ENCODE measurements at regions not wholly inside any gene's neighbourhood (a gene's known extent, or its start where the extent isn't known, plus 50 kb on each side); places are given as distances from the start of the nearest gene placed in this dataset.

DNA sequence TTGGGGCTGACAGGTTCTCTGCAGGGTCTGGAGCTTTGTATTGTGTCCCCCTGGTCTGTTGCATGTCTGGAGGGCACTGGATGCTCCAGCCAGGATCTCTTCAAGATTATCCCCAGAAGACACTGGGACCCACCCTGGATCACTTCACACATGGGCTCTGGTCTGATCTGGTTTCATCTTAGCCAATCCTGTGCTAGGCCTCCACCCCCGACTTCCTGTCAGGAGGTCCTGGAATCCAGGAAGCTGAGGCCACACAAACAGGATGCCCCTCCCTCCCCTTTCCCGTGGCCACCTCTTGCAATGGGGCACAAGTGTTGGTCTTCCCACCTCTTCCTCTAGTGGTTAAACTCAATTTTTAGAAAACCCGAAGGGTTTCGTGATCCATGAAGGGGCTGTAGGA lies 242.6 kb upstream of the MVB12B start:
- ChIA-PET CTCF (no interaction called here), POLR2A (ENCODE audit: unreplicated experiment) (no interaction called here)
- Histone ChIP-seq H3K79me2 (ENCODE audit: low read depth) (no peaks in the 10 kb centered on the region), H3K36me3 (ENCODE audit: low read depth) (no peaks in the 10 kb centered on the region), H3K4me1 (replicated peaks; ENCODE audit: insufficient read depth) (no peaks in the 10 kb centered on the region), H3K4me2 (no peak overlapping the region), H3K9me2 (ENCODE audit: insufficient read depth) (no peaks in the 10 kb centered on the region), H2AFZ (no peak overlapping the region), H3F3A (ENCODE audit: insufficient read depth, low read depth) (no peaks in the 10 kb centered on the region), H4K20me1 (ENCODE audit: insufficient read depth) (no peaks in the 10 kb centered on the region), H3K9me3 (ENCODE audit: insufficient read depth, low read depth) (no peaks in the 10 kb centered on the region), H3K4me3 (no peak overlapping the region), H3K27me3 (ENCODE audit: insufficient read depth, low read depth) (peaks cover 37% of the 10 kb centered on the region), H3K27ac (no peak overlapping the region)
- no peak for DNase-seq
- no TSS peak for BruUV-seq (replicated peaks)
- intact Hi-C loops (cut with micrococcal nuclease; ENCODE audit: unreplicated experiment) = no loop called here
- TF ChIP-seq, protein P1, sequence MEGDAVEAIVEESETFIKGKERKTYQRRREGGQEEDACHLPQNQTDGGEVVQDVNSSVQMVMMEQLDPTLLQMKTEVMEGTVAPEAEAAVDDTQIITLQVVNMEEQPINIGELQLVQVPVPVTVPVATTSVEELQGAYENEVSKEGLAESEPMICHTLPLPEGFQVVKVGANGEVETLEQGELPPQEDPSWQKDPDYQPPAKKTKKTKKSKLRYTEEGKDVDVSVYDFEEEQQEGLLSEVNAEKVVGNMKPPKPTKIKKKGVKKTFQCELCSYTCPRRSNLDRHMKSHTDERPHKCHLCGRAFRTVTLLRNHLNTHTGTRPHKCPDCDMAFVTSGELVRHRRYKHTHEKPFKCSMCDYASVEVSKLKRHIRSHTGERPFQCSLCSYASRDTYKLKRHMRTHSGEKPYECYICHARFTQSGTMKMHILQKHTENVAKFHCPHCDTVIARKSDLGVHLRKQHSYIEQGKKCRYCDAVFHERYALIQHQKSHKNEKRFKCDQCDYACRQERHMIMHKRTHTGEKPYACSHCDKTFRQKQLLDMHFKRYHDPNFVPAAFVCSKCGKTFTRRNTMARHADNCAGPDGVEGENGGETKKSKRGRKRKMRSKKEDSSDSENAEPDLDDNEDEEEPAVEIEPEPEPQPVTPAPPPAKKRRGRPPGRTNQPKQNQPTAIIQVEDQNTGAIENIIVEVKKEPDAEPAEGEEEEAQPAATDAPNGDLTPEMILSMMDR (conservative IDR thresholded peaks at IDR 0.05) = no peak
- no peak for TF ChIP-seq EZH2 (IDR thresholded peaks at IDR 0.05; ENCODE audit: low read depth)

DNA sequence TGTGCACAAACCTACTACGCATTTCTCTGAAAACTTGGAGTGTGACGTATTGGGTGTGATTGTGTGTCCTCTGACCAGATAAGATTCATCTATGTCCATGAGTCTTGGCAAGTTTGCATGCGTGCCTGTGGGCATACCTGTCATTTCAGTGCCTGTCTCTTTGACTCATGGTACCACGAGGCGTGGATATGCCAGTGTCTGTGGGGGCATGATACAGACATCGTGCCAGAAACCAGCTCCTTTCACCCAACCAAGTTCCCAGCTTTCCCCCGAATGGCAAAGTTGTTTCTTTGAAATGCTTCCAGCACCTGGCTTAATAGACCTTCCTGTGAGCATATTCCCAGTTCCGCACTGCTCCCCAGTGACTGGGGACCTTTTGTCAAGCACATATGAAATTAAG lies 241.9 kb upstream of the MVB12B start:
- no peaks in the 10 kb centered on the region for H3F3A ChIP-seq (ENCODE audit: insufficient read depth, low read depth)
- H3K4me3 ChIP-seq = no peak overlapping the region

DNA sequence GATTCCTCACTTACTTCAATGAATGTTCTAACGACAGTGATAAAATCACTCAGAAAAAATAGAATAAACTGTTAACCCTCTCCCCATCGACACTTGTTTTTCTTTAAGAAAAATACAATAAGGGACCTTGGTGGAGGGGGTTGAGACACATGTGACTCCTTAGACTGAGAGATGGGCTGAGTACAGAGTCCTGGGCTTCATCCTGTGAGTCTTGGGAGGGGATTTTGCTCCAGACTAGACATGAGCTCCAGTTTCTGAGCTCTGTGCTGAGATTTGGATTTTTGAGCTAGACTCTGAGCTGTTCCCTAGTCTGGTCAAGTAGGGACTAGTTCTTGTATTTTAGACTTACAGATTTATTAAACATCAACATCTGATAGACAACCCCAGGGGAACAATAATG lies 241.5 kb upstream of the MVB12B start:
- H3F3A ChIP-seq (ENCODE audit: insufficient read depth, low read depth) = no peaks in the 10 kb centered on the region
- H3K4me3 ChIP-seq = no peak overlapping the region
- H3K4me2 ChIP-seq = no peak overlapping the region
- ChIA-PET POLR2A (ENCODE audit: unreplicated experiment) (no interaction called here), CTCF (no interaction called here)
- no peak overlapping the region for H3K27ac ChIP-seq
- H4K20me1 ChIP-seq (ENCODE audit: insufficient read depth) = no peaks in the 10 kb centered on the region
- H2AFZ ChIP-seq = no peak overlapping the region
- intact Hi-C loops (cut with micrococcal nuclease; ENCODE audit: unreplicated experiment) = no loop called here
- BruUV-seq (replicated peaks) = no TSS peak
- no peak for DNase-seq
- TF ChIP-seq, protein P1 (conservative IDR thresholded peaks at IDR 0.05) = no peak
- TF ChIP-seq EZH2 (IDR thresholded peaks at IDR 0.05; ENCODE audit: low read depth) = no peak
- H3K9me3 ChIP-seq (ENCODE audit: insufficient read depth, low read depth) = no peaks in the 10 kb centered on the region
- H3K4me1 ChIP-seq (replicated peaks; ENCODE audit: insufficient read depth) = no peaks in the 10 kb centered on the region
- no peaks in the 10 kb centered on the region for H3K36me3 ChIP-seq (ENCODE audit: low read depth)
- H3K79me2 ChIP-seq (ENCODE audit: low read depth) = no peaks in the 10 kb centered on the region
- peaks cover 38% of the 10 kb centered on the region for H3K27me3 ChIP-seq (ENCODE audit: insufficient read depth, low read depth)
- H3K9me2 ChIP-seq (ENCODE audit: insufficient read depth) = no peaks in the 10 kb centered on the region

More for the DNA sequence above, 241.9 kb upstream of the MVB12B start:
- no peaks in the 10 kb centered on the region for H3K9me3 ChIP-seq (ENCODE audit: insufficient read depth, low read depth)
- TF ChIP-seq, protein P1 (conservative IDR thresholded peaks at IDR 0.05) = no peak
- no peak for TF ChIP-seq EZH2 (IDR thresholded peaks at IDR 0.05; ENCODE audit: low read depth)
- intact Hi-C loops (cut with micrococcal nuclease; ENCODE audit: unreplicated experiment) = no loop called here
- CTCF ChIA-PET = no interaction called here
- no peak for DNase-seq
- peaks cover 41% of the 10 kb centered on the region for H3K27me3 ChIP-seq (ENCODE audit: insufficient read depth, low read depth)
- no peaks in the 10 kb centered on the region for H3K4me1 ChIP-seq (replicated peaks; ENCODE audit: insufficient read depth)
- H2AFZ ChIP-seq = no peak overlapping the region
- BruUV-seq (replicated peaks) = no TSS peak
- POLR2A ChIA-PET (ENCODE audit: unreplicated experiment) = no interaction called here
- no peaks in the 10 kb centered on the region for H3K79me2 ChIP-seq (ENCODE audit: low read depth)
- no peak overlapping the region for H3K27ac ChIP-seq
- H3K9me2 ChIP-seq (ENCODE audit: insufficient read depth) = no peaks in the 10 kb centered on the region
- H4K20me1 ChIP-seq (ENCODE audit: insufficient read depth) = no peaks in the 10 kb centered on the region
- H3K4me2 ChIP-seq = no peak overlapping the region
- no peaks in the 10 kb centered on the region for H3K36me3 ChIP-seq (ENCODE audit: low read depth)
